Mammary epithelial cell (primary cell): ENCODE measurements at regions not wholly inside any gene's neighbourhood (a gene's known extent, or its start where the extent isn't known, plus 50 kb on each side); places are given as distances from the start of the nearest gene placed in this dataset.

ENCODE experiments used
- EZH2 ChIP-seq: IDR thresholded peaks from 2 replicates; pipeline ENCODE4 v1.6.1; 2012; ENCODE audit warnings: low read length, inconsistent platforms, borderline replicate concordance
- TF ChIP-seq, protein P1 (sequence below), 2 donors: IDR thresholded peaks in 1 of 2; conservative IDR thresholded peaks in 1 of 2; 2 replicates each; pipeline ENCODE4 v1.5.1; 2011 to 2012; ENCODE audit warnings: inconsistent platforms in 2 of 2, low read length in 2 of 2, mild to moderate bottlenecking in 2 of 2, control low read depth in 1 of 2, low read depth in 1 of 2; ENCODE audit not compliant: insufficient read depth in 1 of 2; ENCODE audit errors: extremely low read depth in 1 of 2

DNA sequence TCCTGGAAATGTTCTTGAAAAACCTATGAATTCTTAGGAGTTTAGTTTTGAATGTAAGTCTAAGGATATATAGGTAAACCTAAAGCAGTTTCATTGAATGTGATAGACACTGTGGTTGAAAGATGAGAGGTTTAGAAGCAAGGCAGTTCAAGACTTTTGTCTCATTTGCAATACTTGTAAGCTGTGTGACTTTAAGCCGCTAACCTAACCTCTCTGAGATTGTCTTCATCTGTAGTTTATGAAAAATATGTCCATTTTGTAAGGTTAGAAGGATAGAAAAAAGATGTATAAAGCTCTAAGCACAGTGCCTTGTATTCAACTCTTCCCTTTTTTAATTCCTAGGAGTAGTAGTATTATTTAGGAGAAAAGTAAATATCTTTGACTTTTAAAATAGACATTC, 306.6 kb upstream of the ARRDC4 start:
- TF ChIP-seq, protein P1, sequence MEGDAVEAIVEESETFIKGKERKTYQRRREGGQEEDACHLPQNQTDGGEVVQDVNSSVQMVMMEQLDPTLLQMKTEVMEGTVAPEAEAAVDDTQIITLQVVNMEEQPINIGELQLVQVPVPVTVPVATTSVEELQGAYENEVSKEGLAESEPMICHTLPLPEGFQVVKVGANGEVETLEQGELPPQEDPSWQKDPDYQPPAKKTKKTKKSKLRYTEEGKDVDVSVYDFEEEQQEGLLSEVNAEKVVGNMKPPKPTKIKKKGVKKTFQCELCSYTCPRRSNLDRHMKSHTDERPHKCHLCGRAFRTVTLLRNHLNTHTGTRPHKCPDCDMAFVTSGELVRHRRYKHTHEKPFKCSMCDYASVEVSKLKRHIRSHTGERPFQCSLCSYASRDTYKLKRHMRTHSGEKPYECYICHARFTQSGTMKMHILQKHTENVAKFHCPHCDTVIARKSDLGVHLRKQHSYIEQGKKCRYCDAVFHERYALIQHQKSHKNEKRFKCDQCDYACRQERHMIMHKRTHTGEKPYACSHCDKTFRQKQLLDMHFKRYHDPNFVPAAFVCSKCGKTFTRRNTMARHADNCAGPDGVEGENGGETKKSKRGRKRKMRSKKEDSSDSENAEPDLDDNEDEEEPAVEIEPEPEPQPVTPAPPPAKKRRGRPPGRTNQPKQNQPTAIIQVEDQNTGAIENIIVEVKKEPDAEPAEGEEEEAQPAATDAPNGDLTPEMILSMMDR (conservative IDR thresholded peaks at IDR 0.05 in 1 of 2, IDR thresholded peaks at IDR 0.05 in 1 of 2; ENCODE audit: extremely low read depth in 1 of 2, insufficient read depth in 1 of 2, low read depth in 1 of 2, low read length in 2 of 2) = no peak
- TF ChIP-seq EZH2 = no peak
